GM21786 (cell line): ENCODE measurements at regions not wholly inside any gene's neighbourhood (a gene's known extent, or its start where the extent isn't known, plus 50 kb on each side); places are given as distances from the start of the nearest gene placed in this dataset.

Source experiments
- ATAC-seq: cut with Tn5 transposase; IDR thresholded peaks from one replicate; pipeline ENCODE4 v1.9.1; 2021; ENCODE audit not compliant: unreplicated experiment

GRCh38 chr15:58295637-58296215, 136.1 kb upstream of the LIPC start:
- no peak for ATAC-seq

- ATAC-seq = no peak
Measured at GRCh38 chr15:58296276-58296675, 135.5 kb upstream of the LIPC start.

- no peak for ATAC-seq
Measured at GRCh38 chr15:58297639-58298038, 134.2 kb upstream of the LIPC start.

GRCh38 chr15:58298879-58299850, 132.6 kb upstream of the LIPC start:
- ATAC-seq = no peak

- no peak for ATAC-seq
Measured at GRCh38 chr15:58302832-58303231, 129.0 kb upstream of the LIPC start.

GRCh38 chr15:58303236-58303635, 128.6 kb upstream of the LIPC start:
- ATAC-seq = no peak

GRCh38 chr15:58306591-58307312, 125.0 kb upstream of the LIPC start:
- ATAC-seq = no peak

- ATAC-seq = no peak
Measured at GRCh38 chr15:58307313-58307961, 124.4 kb upstream of the LIPC start.

GRCh38 chr15:58308742-58309355, 122.9 kb upstream of the LIPC start:
- ATAC-seq = no peak

GRCh38 chr15:58309963-58310928, 121.5 kb upstream of the LIPC start:
- no peak for ATAC-seq

- ATAC-seq = no peak
Measured at GRCh38 chr15:58311556-58311955, 120.2 kb upstream of the LIPC start.

GRCh38 chr15:58312031-58312430, 119.8 kb upstream of the LIPC start:
- ATAC-seq = no peak

GRCh38 chr15:58313304-58313703, 118.5 kb upstream of the LIPC start:
- no peak for ATAC-seq

- no peak for ATAC-seq
Measured at GRCh38 chr15:58313810-58314592, 117.8 kb upstream of the LIPC start.

GRCh38 chr15:58314593-58315216, 117.1 kb upstream of the LIPC start:
- no peak for ATAC-seq

- no peak for ATAC-seq
Measured at GRCh38 chr15:58318517-58318916, 113.3 kb upstream of the LIPC start.

GRCh38 chr15:58321034-58321433, 110.8 kb upstream of the LIPC start:
- ATAC-seq = no peak

- ATAC-seq = no peak
Measured at GRCh38 chr15:58322253-58322652, 109.5 kb upstream of the LIPC start.
